Duodenal mucosa (tissue), 2 donors: ENCODE measurements at regions not wholly inside any gene's neighbourhood (a gene's known extent, or its start where the extent isn't known, plus 50 kb on each side); places are given as distances from the start of the nearest gene placed in this dataset.

ENCODE experiments used
- H3K27ac ChIP-seq: one replicate; pipeline ENCODE4 v1.7.0; 2013; ENCODE audit warnings: low read depth, low read length
- H3K27me3 ChIP-seq, 2 donors: one replicate each; pipeline ENCODE4 v1.7.0; 2013; ENCODE audit warnings: low read length in 2 of 2, control low read depth in 1 of 2; ENCODE audit not compliant: insufficient read depth in 2 of 2, control insufficient read depth in 1 of 2
- H3K36me3 ChIP-seq, 2 donors: one replicate each; pipeline ENCODE4 v1.7.0; 2013; ENCODE audit warnings: low read length in 2 of 2, control low read depth in 1 of 2; ENCODE audit not compliant: insufficient read depth in 2 of 2, control insufficient read depth in 1 of 2
- H3K4me1 ChIP-seq, 2 donors: one replicate each; pipeline ENCODE4 v1.7.0; 2013; ENCODE audit warnings: low read length in 2 of 2, control low read depth in 1 of 2; ENCODE audit not compliant: insufficient read depth in 2 of 2, control insufficient read depth in 1 of 2
- H3K4me3 ChIP-seq, 2 donors: one replicate each; pipeline ENCODE4 v1.7.0; 2013; ENCODE audit warnings: low read length in 2 of 2, low read depth in 1 of 2
- H3K9ac ChIP-seq, 2 donors: one replicate each; pipeline ENCODE4 v1.7.0; 2013; ENCODE audit warnings: low read length in 2 of 2, low read depth in 1 of 2
- H3K9me3 ChIP-seq, 2 donors: one replicate each; pipeline ENCODE4 v1.7.0; 2013; ENCODE audit warnings: low read length in 2 of 2, control low read depth in 1 of 2; ENCODE audit not compliant: control insufficient read depth in 1 of 2

- no peak overlapping the region for H3K9ac ChIP-seq
- no peaks in the 10 kb centered on the region for H3K4me1 ChIP-seq
- H3K27ac ChIP-seq: no peak overlapping the region
- H3K9me3 ChIP-seq: no peaks in the 10 kb centered on the region
- no peak overlapping the region for H3K4me3 ChIP-seq
- H3K27me3 ChIP-seq: no peaks in the 10 kb centered on the region
- H3K36me3 ChIP-seq: no peaks in the 10 kb centered on the region
Observed at GRCh38 chr5:82694711-82695285, 382.4 kb downstream of the TMEM167A start.

DNA sequence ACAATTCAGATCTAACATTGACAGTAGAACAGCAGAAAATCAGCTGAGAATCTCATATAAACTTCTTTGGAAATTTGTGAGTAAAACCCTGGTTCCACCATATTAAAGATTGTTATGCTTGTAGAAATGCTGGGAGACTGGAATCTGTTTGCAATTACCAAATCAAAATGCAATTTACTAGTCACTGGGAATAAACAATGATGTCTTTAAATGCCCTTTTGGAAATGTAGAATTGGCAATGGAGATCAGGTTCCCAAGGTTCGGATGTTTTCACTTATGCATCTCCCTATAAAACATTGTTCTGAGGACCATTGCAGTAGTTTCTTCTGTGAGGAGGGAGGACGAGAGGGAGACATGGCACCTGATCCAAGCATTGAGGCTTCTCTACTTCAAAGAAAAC lies 384.4 kb downstream of the TMEM167A start:
- H3K9ac ChIP-seq: no peak overlapping the region
- H3K4me3 ChIP-seq: no peak overlapping the region
- no peak overlapping the region for H3K27ac ChIP-seq
- no peaks in the 10 kb centered on the region for H3K4me1 ChIP-seq
- no peaks in the 10 kb centered on the region for H3K27me3 ChIP-seq
- H3K36me3 ChIP-seq: no peaks in the 10 kb centered on the region
- H3K9me3 ChIP-seq: no peaks in the 10 kb centered on the region

GRCh38 chr5:82684659-82685058 lies 392.5 kb downstream of the TMEM167A start:
- H3K4me3 ChIP-seq: no peak overlapping the region
- H3K27me3 ChIP-seq: no peaks in the 10 kb centered on the region
- no peaks in the 10 kb centered on the region for H3K9me3 ChIP-seq

GRCh38 chr5:82684165-82684564 lies 393.0 kb downstream of the TMEM167A start:
- no peaks in the 10 kb centered on the region for H3K36me3 ChIP-seq
- H3K4me1 ChIP-seq: no peaks in the 10 kb centered on the region
- H3K4me3 ChIP-seq: no peak overlapping the region
- H3K9ac ChIP-seq: no peak overlapping the region
- no peaks in the 10 kb centered on the region for H3K9me3 ChIP-seq
- no peaks in the 10 kb centered on the region for H3K27me3 ChIP-seq
- H3K27ac ChIP-seq: no peak overlapping the region

More at GRCh38 chr5:82684659-82685058, 392.5 kb downstream of the TMEM167A start:
- no peak overlapping the region for H3K27ac ChIP-seq
- no peaks in the 10 kb centered on the region for H3K36me3 ChIP-seq
- no peaks in the 10 kb centered on the region for H3K4me1 ChIP-seq
- H3K9ac ChIP-seq: no peak overlapping the region

DNA sequence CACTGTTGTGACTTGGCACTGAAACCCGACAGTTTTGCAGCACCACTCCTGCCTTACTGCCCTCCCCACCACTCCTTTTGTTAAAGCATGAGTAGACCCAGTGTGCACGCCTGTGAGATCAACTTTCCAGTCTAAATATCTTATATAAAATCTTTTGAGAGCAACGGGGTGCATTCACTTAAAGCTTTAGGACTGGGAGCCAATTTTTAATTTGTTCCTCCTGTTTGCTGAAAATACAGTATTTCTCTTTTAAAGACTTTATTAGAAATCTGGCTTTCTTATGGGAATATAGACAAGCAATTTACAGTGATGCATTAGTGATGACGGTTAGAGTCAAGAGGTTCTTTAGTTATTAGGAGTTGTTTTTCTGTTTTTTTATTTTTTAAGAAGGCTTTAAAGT lies 397.5 kb downstream of the TMEM167A start:
- H3K4me3 ChIP-seq: no peak overlapping the region
- H3K36me3 ChIP-seq: no peaks in the 10 kb centered on the region
- no peaks in the 10 kb centered on the region for H3K4me1 ChIP-seq
- H3K27ac ChIP-seq: no peak overlapping the region
- no peaks in the 10 kb centered on the region for H3K27me3 ChIP-seq
- no peaks in the 10 kb centered on the region for H3K9me3 ChIP-seq
- H3K9ac ChIP-seq: no peak overlapping the region

- Histone ChIP-seq H3K36me3 (no peaks in the 10 kb centered on the region), H3K27ac (no peak overlapping the region), H3K27me3 (no peaks in the 10 kb centered on the region), H3K4me3 (no peak overlapping the region), H3K9me3 (no peaks in the 10 kb centered on the region), H3K9ac (no peak overlapping the region), H3K4me1 (no peaks in the 10 kb centered on the region)
Observed at GRCh38 chr5:82676661-82677060, 398.5 kb upstream of the RPS23 start.

DNA sequence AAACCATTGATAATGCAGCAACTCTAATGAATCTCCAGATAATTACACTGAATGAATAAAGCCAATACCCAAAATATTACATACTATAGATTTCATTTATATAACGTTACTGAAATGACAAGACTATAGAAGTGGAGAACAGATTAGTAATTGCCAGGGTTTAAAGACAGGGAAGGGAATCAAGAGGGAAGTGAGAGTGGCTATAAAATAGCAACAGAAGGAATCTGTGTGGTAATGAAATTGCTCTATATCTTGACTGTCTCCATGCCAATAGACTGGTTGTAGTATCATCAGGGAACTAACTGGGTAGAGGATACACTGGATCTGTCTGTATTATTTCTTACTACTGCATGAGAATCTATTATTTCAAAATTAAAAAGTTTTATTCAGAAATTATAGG lies 396.5 kb upstream of the RPS23 start:
- Histone ChIP-seq H3K9ac (no peak overlapping the region), H3K4me3 (no peak overlapping the region), H3K36me3 (no peaks in the 10 kb centered on the region), H3K27ac (no peak overlapping the region), H3K9me3 (no peaks in the 10 kb centered on the region), H3K27me3 (no peaks in the 10 kb centered on the region), H3K4me1 (no peaks in the 10 kb centered on the region)

DNA sequence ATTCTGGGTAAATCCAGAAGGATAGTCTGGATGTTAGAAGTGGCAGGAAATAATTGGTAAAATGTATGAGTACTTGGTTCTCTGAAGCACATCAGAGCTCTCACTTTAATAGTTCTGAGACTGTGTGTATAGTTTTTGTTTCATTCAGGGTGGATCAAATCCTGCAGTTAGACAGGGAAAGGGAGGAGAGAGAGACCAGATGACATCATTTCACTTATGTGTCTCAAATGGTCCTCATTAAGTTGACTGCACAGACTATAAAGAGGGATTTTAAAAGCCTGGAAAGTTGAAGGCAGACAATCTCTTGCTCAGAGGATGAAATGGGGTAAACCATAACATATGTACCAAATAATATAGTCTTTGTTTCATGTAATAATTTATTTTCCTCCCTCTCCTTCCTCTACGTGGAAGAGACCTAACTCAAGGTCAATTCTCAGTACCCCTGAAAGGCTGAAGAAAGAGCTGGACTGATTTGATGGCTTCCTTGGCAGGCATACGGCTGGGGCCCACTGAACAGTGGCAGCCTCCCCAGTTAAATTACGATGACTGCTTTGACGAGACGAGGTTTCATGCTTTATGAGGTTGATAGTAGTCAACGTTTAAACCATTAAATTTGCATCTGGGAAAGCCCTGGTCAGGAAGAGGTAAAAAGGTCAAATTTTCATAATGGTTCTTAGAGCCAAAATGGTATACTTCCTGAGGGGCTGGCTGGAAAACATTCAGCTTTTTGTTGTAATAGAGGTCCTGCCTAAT lies 395.1 kb upstream of the RPS23 start:
- Histone ChIP-seq H3K36me3 (no peaks in the 10 kb centered on the region), H3K4me3 (no peak overlapping the region), H3K9ac (no peak overlapping the region), H3K27me3 (no peaks in the 10 kb centered on the region), H3K27ac (no peak overlapping the region), H3K4me1 (no peaks in the 10 kb centered on the region), H3K9me3 (no peaks in the 10 kb centered on the region)

DNA sequence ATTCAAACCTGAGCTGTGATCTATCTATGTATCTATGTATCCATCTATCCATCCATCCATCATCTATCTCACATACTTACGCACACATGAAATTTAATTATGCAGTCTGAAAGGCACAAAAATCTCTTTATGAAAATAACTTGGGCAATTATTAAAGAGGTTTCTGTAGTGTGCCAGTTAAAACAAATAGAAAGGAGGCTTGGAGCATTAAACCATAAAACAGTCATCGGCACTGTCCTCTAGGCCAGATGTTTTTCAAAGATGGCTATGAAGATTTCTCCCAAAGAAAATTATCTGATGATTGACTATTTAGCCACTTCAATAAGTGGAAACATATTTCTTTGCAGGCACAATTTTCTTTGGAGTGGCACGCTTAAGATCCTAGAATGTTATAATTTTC lies 392.5 kb upstream of the RPS23 start:
- no peak overlapping the region for H3K4me3 ChIP-seq
- H3K9me3 ChIP-seq: no peaks in the 10 kb centered on the region
- H3K27ac ChIP-seq: no peak overlapping the region
- no peak overlapping the region for H3K9ac ChIP-seq
- no peaks in the 10 kb centered on the region for H3K4me1 ChIP-seq
- no peaks in the 10 kb centered on the region for H3K27me3 ChIP-seq
- no peaks in the 10 kb centered on the region for H3K36me3 ChIP-seq

- Histone ChIP-seq H3K36me3 (no peaks in the 10 kb centered on the region), H3K9me3 (no peaks in the 10 kb centered on the region), H3K4me3 (no peak overlapping the region), H3K27ac (no peak overlapping the region), H3K9ac (no peak overlapping the region), H3K4me1 (no peaks in the 10 kb centered on the region), H3K27me3 (no peaks in the 10 kb centered on the region)
Observed at GRCh38 chr5:82669720-82670119, 391.6 kb upstream of the RPS23 start.
